Hematopoietic multipotent progenitor cell (in vitro differentiated cells): ENCODE measurements at regions not wholly inside any gene's neighbourhood (a gene's known extent, or its start where the extent isn't known, plus 50 kb on each side); places are given as distances from the start of the nearest gene placed in this dataset.

Source experiments
- DNase-seq, 3 donors: peaks; one replicate each; pipeline ENCODE4 v3.0.0-alpha.2; 2011 to 2015; ENCODE audit warnings: low read depth in 2 of 3, low spot score in 2 of 3

GRCh38 chr12:124126950-124127655 is 154.1 kb downstream of the ZNF664 start:
- no peak for DNase-seq

GRCh38 chr12:124129132-124129531 is 156.1 kb downstream of the ZNF664 start:
- no peak for DNase-seq

DNA sequence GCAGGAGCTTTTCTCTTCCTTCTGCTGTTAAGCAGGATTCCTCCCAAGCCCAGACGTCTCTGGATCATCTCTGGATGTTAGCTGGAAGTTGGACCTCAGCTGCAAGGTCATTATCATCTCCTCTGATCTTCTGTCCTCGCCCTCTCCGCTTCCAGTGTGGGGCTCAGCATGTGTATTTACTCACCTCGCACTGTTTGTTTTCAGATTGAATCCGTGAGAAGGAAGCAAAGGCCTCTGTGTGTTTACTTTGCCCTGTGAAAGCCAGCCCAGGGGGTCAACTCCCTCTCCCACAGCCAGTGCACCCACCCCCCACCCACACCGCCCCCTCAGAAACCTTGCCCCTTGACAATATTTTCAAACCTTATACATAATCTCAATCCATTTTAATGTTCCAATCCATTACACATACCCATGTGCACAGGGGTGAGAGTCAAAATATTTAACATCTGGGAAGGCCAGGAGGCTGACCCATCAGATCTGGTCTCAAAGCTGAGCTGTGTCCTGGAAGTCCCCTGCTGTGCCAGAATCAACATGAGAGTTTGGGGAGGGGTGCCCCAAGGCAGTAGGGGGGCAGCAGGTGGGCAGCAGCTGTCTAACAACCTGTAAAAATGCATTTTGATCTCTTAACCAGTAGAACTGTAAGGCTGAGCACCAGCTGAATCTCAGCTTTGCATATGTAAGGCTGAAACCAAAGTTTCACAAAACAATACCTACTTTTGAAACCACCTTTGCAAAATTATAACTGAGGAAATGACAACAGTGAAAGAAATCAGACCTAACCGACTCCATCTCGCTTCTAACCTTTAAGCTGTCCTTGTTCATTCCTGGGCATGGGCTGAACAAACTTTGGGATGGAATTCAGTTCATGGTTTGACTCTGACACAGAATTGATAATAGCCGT is 157.9 kb downstream of the ZNF664 start:
- no peak for DNase-seq

DNA sequence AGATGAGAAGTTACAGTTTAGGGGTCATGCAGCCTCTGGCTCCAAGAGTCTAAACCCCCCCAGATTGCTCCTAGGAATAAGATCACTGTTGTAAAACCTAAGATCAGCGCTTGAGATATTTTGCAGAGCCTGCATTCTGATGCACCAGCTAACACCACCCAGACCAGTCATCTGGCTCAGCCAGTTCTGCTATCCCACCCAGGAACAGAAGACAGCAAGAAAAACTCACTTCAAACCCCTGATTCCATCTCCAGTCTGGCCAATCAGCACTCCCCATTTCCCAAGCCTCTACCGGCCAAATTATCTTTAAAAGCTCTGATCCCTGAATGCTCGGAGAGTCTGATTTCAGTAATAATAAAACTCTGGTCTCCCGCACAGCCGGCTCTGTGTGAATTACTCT is 158.6 kb downstream of the ZNF664 start:
- DNase-seq: no peak

DNA sequence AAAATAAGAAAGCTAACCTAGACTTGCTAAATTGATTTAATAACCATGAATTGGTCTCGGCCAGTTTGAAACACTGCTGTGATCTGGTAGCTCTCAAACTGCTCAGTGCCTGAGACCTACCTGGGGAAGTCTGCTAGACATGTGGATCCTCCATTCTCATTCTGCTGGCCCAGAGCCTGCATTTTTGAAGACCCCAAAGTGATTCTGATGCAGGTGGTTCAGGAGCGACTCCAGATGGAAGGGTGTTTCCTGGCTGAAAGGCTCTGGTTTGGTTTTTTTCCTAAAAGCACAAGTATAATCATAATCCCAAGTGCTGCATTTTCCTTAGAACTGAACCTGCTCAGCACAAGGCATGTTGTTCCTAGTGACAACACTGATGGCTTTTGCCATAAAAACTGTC is 159.5 kb downstream of the ZNF664 start:
- no peak for DNase-seq

GRCh38 chr12:124136796-124137195 is 158.1 kb upstream of the RFLNA start:
- DNase-seq: no peak

GRCh38 chr12:124140944-124141486 is 153.9 kb upstream of the RFLNA start:
- DNase-seq: peak in 2 of 3 donors; percentile 14 to 61

DNA sequence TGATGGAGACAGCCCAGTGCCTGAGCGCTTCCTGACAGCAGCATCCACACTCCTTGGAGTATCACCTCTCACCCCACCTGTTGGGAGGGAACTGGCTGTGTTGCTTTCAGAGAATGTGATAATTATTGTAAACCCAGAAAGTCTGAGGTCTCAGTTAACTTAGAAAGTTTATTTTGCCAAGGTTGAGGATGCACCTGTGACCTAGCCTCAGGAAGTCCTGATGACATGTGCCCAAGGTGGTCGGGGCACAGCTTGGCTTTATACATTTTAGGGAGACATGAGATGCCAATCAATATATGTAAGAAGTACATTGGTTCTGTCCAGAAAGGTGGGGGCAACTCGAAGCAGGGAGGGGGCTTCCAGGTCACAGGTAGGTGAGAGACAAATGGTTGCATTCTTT is 153.3 kb upstream of the RFLNA start:
- DNase-seq: peak in 1 of 3 donors; percentile 40

GRCh38 chr12:124142395-124143035 is 152.4 kb upstream of the RFLNA start:
- no peak for DNase-seq

- DNase-seq: no peak
Measured at GRCh38 chr12:124143726-124144125, 151.2 kb upstream of the RFLNA start.

DNA sequence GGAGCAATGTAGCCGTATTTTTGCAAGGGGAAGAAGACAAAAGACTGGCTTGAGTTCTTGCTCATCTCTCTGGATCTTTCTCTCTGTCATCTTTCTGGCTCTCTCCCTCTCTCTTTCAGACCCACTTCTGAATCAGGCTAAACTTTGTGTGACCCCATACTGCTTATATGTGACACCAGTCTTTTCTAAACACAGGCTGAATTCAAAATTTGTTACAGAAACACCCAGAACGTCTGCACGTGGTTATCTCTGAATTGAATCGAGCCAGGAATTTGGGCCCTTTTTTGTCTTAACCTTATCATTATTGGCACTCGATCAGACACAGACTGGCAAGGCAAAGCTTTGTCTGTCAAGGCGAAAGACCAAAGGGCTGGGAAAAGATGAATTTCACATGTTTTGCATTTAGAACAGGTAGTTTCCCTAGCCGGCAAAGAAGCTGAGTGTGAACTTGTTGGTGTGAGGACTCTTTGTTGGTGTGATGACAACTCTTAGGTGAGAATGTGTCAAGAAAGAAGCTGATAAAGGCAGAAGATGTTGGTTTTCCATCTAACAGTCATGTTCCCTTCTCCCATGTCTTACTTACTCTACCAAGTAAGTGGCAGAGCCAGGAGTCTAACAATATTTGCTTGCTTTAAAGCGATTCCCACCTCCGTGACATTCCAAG is 150.2 kb upstream of the RFLNA start:
- no peak for DNase-seq

GRCh38 chr12:124147027-124147426 is 147.9 kb upstream of the RFLNA start:
- DNase-seq: no peak

GRCh38 chr12:124147575-124147974 is 147.3 kb upstream of the RFLNA start:
- no peak for DNase-seq

- DNase-seq: no peak
Measured at GRCh38 chr12:124148481-124149273, 146.2 kb upstream of the RFLNA start.

DNA sequence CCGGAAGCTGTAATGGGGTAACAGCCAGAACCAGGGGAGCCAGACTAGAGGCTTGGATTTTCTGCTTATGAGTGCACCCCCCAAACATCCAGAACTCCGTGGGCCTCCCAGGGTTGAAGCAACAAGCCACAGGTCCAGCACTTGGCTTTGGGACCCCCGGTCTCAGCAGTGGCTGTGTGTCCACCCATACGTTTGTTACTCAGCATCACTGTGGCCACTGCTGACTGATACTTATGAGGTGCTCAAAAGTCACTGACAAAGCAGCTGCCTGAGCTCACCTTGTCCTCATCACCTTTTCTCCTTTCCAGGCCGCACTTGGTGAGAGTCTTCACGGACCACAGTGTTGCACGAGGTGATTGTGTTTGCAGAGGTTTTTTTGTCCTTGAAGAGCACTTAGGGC is 145.6 kb upstream of the RFLNA start:
- no peak for DNase-seq

DNA sequence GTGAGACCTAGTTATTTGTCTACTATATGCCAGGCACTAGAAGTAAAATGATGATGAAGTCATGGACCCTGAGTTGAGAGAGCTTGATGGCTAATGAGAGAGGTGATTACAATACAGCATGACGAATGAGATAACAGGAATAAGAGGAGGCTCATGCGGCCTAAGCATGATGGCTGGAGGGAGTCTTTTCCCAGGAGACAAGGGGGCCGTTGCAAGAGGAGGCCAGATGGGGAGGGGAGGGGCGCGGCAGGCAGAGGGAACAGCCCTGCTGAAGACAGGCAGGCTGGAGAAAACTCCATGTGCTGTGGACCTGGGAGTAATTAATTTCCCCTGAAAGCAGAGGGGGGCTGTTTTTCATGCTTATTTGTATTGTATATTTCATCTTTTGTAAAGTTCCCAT is 144.7 kb upstream of the RFLNA start:
- no peak for DNase-seq

GRCh38 chr12:124151583-124151982 is 143.3 kb upstream of the RFLNA start:
- DNase-seq: no peak

- DNase-seq: no peak
Measured at GRCh38 chr12:124152731-124153130, 142.2 kb upstream of the RFLNA start.

- DNase-seq: no peak
Measured at GRCh38 chr12:124153392-124153791, 141.5 kb upstream of the RFLNA start.

GRCh38 chr12:124157406-124157805 is 137.5 kb upstream of the RFLNA start:
- no peak for DNase-seq
